Suprapubic skin (tissue), 4 donors: ENCODE measurements at regions not wholly inside any gene's neighbourhood (a gene's known extent, or its start where the extent isn't known, plus 50 kb on each side); places are given as distances from the start of the nearest gene placed in this dataset.

Experiments
- CTCF ChIP-seq, 2 donors: fragments of 200-600 bp in 1 of 2; fragments of 450-650 bp in 1 of 2; sonication (generic) in 1 of 2; IDR thresholded peaks; one replicate each; pipeline ENCODE4 v1.5.1; 2016 to 2019; ENCODE audit warnings: antibody characterized with exemption in 2 of 2, mild to moderate bottlenecking in 1 of 2, moderate library complexity in 1 of 2
- POLR2A ChIP-seq, 2 donors: fragments of 450-650 bp; IDR thresholded peaks; one replicate each; pipeline ENCODE4 v1.6.1; 2017; ENCODE audit warnings: antibody characterized with exemption in 2 of 2, mild to moderate bottlenecking in 2 of 2, moderate library complexity in 2 of 2
- POLR2AphosphoS5 ChIP-seq, 3 donors: sonication (generic); formaldehyde crosslinking; IDR thresholded peaks; one replicate each; pipeline ENCODE4 v1.6.1; 2017; ENCODE audit warnings: antibody characterized with exemption in 3 of 3

- TF ChIP-seq CTCF (IDR thresholded peaks at IDR 0.05) (no peak), POLR2AphosphoS5 (IDR thresholded peaks at IDR 0.05) (no peak), POLR2A (IDR thresholded peaks at IDR 0.05) (no peak)
These were observed 64.8 kb downstream of the FAM43A start for GRCh38 chr3:194750491-194750828.
